Smooth muscle cell (in vitro differentiated cells): ENCODE measurements at regions not wholly inside any gene's neighbourhood (a gene's known extent, or its start where the extent isn't known, plus 50 kb on each side); places are given as distances from the start of the nearest gene placed in this dataset.

ENCODE experiments used
- DNase-seq: peaks from one replicate; lab custom pipeline; 2025; ENCODE audit not compliant: unreplicated experiment; lab: John Stamatoyannopoulos, UW
- H2AFZ ChIP-seq: fragments of 200-600 bp; sonication (generic); 2 replicates; pipeline ENCODE4 v1.6.0; 2016; ENCODE audit warnings: antibody characterized with exemption, low read depth, mild to moderate bottlenecking
- H3F3A ChIP-seq: fragments of 200-600 bp; sonication (generic); 2 replicates; pipeline ENCODE4 v1.6.0; 2017; ENCODE audit warnings: antibody characterized with exemption, low read depth
- H3K27ac ChIP-seq: fragments of 200-600 bp; sonication (generic); 2 replicates; pipeline ENCODE4 v1.5.1; 2016; ENCODE audit warnings: low read depth, mild to moderate bottlenecking
- H3K27me3 ChIP-seq: fragments of 200-600 bp; sonication (generic); 2 replicates; pipeline ENCODE4 v1.6.1; 2016; ENCODE audit warnings: low read depth, mild to moderate bottlenecking
- H3K36me3 ChIP-seq: fragments of 200-600 bp; sonication (generic); 2 replicates; pipeline ENCODE4 v1.5.1; 2016; ENCODE audit warnings: low read depth
- H3K4me1 ChIP-seq: fragments of 200-600 bp; sonication (generic); 2 replicates; pipeline ENCODE4 v1.5.1; 2016; ENCODE audit warnings: low read depth
- H3K4me2 ChIP-seq: fragments of 200-600 bp; sonication (generic); 2 replicates; pipeline ENCODE4 v1.6.0; 2016; ENCODE audit warnings: mild to moderate bottlenecking
- H3K4me3 ChIP-seq: fragments of 200-600 bp; sonication (generic); 2 replicates; pipeline ENCODE4 v1.5.1; 2016; ENCODE audit warnings: mild to moderate bottlenecking
- H3K79me2 ChIP-seq: fragments of 200-600 bp; sonication (generic); 2 replicates; pipeline ENCODE4 v1.6.0; 2016; ENCODE audit warnings: low read depth, mild to moderate bottlenecking
- H3K9ac ChIP-seq: fragments of 200-600 bp; sonication (generic); 2 replicates; pipeline ENCODE4 v1.6.0; 2016; ENCODE audit warnings: low read depth
- H3K9me3 ChIP-seq: fragments of 200-600 bp; sonication (generic); replicated peaks from 2 replicates; pipeline ENCODE4 v1.5.1; 2016; ENCODE audit warnings: low read depth
- H4K20me1 ChIP-seq: fragments of 200-600 bp; sonication (generic); 2 replicates; pipeline ENCODE4 v1.6.0; 2016; ENCODE audit warnings: low read depth
- CTCF ChIP-seq: fragments of 200-600 bp; sonication (generic); IDR thresholded peaks from 2 replicates; pipeline ENCODE4 v1.5.1; 2017; ENCODE audit warnings: borderline replicate concordance, mild to moderate bottlenecking, antibody characterized with exemption; ENCODE audit not compliant: insufficient read depth, poor library complexity, severe bottlenecking
- WGBS: methylation state at CpG from one replicate; pipeline ENCODE4 v1.1.7; 2016; ENCODE audit warnings: low lambda C conversion rate; 5-methylcytosine and 5-hydroxymethylcytosine counted together

GRCh38 chr2:136404925-136405324 is 287.0 kb upstream of the CXCR4 start:
- Histone ChIP-seq H3K4me2 (no peak overlapping the region), H2AFZ (no peak overlapping the region), H3F3A (no peaks in the 10 kb centered on the region), H3K9ac (no peak overlapping the region), H3K4me1 (peaks cover 8% of the 10 kb centered on the region), H3K79me2 (no peaks in the 10 kb centered on the region), H3K36me3 (no peaks in the 10 kb centered on the region), H3K27me3 (peaks cover 58% of the 10 kb centered on the region), H4K20me1 (no peaks in the 10 kb centered on the region), H3K9me3 (no peaks in the 10 kb centered on the region), H3K4me3 (no peak overlapping the region), H3K27ac (no peak overlapping the region)
- DNase-seq: no peak
- 85% methylated on average over 4 of the region's 4 CpGs for WGBS
- TF ChIP-seq CTCF: no peak

GRCh38 chr2:136404176-136404575 is 286.2 kb upstream of the CXCR4 start:
- no peak overlapping the region for H3K4me3 ChIP-seq
- H3K27me3 ChIP-seq: peaks cover 57% of the 10 kb centered on the region
- no peaks in the 10 kb centered on the region for H3K79me2 ChIP-seq
- H3F3A ChIP-seq: no peaks in the 10 kb centered on the region
- TF ChIP-seq CTCF: no peak
- no peak overlapping the region for H3K4me2 ChIP-seq
- H3K9me3 ChIP-seq: no peaks in the 10 kb centered on the region
- no peaks in the 10 kb centered on the region for H3K36me3 ChIP-seq
- no peak overlapping the region for H3K27ac ChIP-seq
- no peak overlapping the region for H2AFZ ChIP-seq
- no peak for DNase-seq
- H4K20me1 ChIP-seq: no peaks in the 10 kb centered on the region
- no peak overlapping the region for H3K9ac ChIP-seq
- H3K4me1 ChIP-seq: peaks cover 8% of the 10 kb centered on the region

- Histone ChIP-seq H3K79me2 (no peaks in the 10 kb centered on the region), H3F3A (no peaks in the 10 kb centered on the region), H3K27ac (no peak overlapping the region), H3K9me3 (no peaks in the 10 kb centered on the region), H3K4me2 (no peak overlapping the region), H3K36me3 (no peaks in the 10 kb centered on the region), H2AFZ (no peak overlapping the region), H3K4me3 (no peak overlapping the region), H3K27me3 (peaks cover 44% of the 10 kb centered on the region), H4K20me1 (no peaks in the 10 kb centered on the region), H3K4me1 (peaks cover 2% of the 10 kb centered on the region), H3K9ac (no peak overlapping the region)
- WGBS: 89% methylated on average over 6 of the region's 6 CpGs
- TF ChIP-seq CTCF: no peak
- DNase-seq: no peak
Observed at GRCh38 chr2:136402281-136402680, 284.3 kb upstream of the CXCR4 start.

- Histone ChIP-seq H3K4me2 (no peak overlapping the region), H3K79me2 (no peaks in the 10 kb centered on the region), H3K9me3 (no peaks in the 10 kb centered on the region), H2AFZ (no peak overlapping the region), H3F3A (no peaks in the 10 kb centered on the region), H3K4me1 (no peaks in the 10 kb centered on the region), H3K9ac (no peak overlapping the region), H3K36me3 (no peaks in the 10 kb centered on the region), H4K20me1 (no peaks in the 10 kb centered on the region), H3K27ac (no peak overlapping the region), H3K4me3 (no peak overlapping the region), H3K27me3 (peaks cover 31% of the 10 kb centered on the region)
- no peak for DNase-seq
- 83% methylated on average over 6 of the region's 6 CpGs for WGBS
- TF ChIP-seq CTCF: no peak
Observed at GRCh38 chr2:136399667-136400289, 281.8 kb upstream of the CXCR4 start.
